SHP77 treated with DMSO at 0.1 percent for 48 hours (cell line): ENCODE measurements at regions not wholly inside any gene's neighbourhood (a gene's known extent, or its start where the extent isn't known, plus 50 kb on each side); places are given as distances from the start of the nearest gene placed in this dataset.

Experiments used
- DNase-seq: peaks from one replicate; lab custom pipeline; 2025; lab: John Stamatoyannopoulos, UW

DNA sequence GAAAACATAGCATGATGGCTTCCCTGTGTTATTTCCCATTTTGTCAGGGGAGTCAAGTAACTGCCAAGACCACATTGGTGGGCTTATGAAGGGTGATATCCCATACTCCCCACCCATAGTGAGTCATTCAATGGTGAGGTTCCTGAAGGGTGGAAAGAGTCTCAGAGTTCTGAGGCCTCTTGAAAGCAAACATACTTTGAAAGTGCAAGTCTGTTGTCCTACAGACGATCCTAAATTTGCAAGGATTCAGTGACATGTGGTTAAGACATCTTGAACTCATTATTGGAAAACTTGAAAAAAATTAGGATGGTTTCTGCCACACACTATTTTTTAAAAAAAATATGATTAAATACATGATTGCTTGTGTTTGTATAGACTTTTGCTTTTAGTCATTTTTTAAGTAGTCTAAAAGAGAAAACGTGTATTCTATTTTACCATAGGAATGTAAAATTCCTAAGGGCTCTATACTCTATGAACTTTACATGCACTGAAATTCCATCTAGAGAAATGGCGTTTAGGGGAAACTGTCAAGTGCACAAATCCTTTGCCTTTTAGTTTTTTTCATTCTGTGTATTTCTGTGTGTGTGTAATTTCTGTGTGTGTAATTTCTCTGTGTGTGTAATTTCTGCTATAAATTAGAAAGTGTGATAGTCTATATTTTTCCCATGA, 225.5 kb upstream of the ADAMTS5 start:
- DNase-seq, result no peak

- DNase-seq, result no peak
These were observed 223.7 kb upstream of the ADAMTS5 start for GRCh38 chr21:27190601-27191000.

DNA sequence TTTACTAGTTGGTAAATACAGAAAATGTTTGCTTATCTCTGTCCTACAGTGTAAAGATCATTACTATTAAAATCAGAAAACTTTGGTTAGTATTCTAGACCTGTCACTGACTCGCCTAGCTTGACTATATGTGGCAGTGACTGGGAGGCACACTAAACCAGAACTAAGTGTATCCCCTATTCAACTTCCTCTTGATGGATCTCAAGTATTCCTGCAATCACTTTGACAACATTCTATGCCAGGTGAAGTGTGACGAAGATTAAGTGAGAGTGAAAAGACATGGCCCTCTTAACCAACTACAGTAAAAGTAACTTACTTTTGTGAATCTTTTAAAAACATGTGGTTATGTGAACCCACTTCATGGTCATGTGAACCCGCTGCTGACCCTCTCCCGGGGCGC, 223.0 kb upstream of the ADAMTS5 start:
- no peak for DNase-seq

- DNase-seq, result no peak
These were observed 206.2 kb upstream of the ADAMTS5 start for GRCh38 chr21:27173053-27173452.

GRCh38 chr21:27171707-27172106, 204.8 kb upstream of the ADAMTS5 start:
- DNase-seq, result no peak

DNA sequence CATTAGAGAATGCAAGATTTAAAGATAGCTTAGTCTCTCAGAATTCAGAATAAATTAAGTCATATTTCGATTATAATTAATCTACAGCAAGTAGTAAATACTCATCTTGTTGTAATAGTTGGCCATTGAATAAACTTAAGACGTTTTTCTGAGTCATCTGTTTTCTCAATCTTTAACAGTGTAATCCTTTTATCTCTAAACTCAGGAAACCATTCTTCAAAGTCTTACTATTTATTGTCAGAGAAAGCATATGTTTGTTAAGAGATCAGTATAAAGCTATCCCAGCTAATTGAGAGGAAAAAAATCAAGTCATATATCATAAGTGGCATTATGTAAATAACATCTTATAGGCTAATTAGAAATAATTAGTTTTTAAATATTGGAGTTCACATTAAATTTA, 201.2 kb upstream of the ADAMTS5 start:
- DNase-seq, result no peak

DNA sequence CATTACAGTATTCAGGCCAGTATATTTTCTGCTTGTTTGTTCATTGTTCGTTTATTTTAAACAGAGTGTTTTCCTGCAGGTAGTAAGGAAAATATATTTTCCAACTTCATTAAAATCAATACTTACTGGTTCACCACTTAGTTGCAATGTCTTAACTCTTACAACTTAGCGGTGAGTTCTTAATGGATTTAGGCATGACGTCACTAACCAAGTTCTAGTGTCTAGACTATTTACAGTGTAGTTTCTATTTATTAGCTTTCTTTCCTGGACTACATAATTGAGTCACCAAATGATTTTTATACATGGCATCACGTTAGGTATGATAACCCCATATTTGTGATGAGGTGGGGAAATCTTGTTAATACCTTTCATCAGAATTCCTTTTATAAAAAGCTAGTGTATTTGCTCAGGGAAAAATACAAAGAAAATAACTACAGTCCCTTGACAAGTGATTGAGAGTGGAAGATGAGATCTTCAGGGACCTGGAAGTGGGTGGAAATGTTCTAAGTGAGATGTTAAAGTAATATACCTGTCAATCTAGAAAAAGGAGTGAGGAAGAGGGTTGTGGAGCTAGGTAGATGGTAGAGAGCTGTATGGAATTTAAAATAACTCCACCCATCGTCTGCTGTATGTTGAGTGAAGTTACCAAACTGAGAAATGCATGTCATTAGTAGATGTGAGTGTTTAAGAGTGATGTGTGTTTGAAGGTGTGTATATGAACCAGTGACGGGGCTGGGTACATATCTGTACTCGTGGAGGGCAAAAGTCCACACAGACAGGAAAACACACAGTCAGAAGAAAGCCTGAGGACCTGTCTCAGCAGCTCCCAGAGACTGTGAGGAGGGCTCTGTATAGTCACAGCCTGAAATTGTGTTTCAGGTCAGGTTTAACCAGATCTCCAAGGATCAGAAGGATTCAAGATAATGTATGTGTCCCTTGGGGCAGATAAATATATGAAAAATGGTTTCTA, 197.6 kb upstream of the ADAMTS5 start:
- no peak for DNase-seq

DNA sequence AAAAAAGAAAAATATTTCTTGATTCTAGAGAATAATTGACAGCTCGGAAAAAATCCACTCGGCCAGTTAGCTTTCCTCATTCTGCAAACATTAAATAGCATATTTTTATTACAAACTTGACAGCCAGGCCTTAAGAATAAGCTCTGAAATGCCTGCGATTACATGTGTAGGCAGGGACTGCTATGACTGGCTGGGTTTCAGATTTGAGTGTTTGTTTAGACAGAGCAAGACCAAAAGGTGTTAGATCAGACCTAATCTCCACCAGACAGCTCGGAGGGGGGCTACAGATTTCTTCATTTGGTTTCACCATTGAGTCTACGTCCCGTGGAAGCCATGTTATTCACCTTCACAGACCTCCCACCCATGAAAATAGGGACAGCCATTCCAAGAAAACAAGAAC, 192.1 kb upstream of the ADAMTS5 start:
- no peak for DNase-seq

- DNase-seq, result no peak
These were observed 190.2 kb upstream of the ADAMTS5 start for GRCh38 chr21:27157097-27157496.

DNA sequence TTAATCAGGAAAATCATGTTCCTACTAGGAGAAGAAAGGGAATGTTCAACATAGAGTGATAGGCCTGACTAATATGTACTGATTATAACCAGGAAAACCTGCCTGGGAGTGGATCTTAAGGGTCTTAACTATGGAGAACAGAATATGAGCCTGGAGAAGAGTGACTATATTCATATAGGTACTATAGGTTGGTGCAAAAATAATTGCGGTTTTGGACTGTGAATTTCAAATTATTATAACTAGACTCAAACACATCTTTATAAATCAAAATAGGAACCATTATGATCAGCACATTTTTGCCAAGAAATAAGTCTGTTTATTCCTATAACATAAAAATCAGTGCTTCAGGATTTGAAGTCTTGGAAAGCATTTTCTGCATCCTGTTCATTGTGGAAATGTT, 189.8 kb upstream of the ADAMTS5 start:
- DNase-seq, result no peak

GRCh38 chr21:27155130-27155500, 188.2 kb upstream of the ADAMTS5 start:
- no peak for DNase-seq

GRCh38 chr21:27154451-27155129, 187.7 kb upstream of the ADAMTS5 start:
- no peak for DNase-seq

DNA sequence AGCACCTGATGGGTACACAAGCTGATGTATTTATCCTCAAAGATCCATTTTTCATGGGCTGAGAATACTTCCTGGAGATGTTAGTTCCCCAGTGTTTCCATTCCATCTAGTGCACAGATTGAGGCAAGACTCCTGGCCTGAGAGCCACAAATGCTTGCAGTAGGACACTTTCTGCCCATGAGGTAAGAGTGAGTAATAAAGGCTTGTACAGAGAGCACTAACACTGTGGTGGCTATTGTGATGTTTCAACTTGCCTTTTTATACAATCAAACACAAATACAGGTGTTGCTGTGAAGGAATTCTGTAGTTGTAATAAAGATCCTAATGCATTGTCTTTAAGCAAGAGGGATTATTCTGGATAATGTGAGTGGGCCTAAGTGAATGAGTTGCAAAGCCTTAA, 186.1 kb upstream of the ADAMTS5 start:
- no peak for DNase-seq

DNA sequence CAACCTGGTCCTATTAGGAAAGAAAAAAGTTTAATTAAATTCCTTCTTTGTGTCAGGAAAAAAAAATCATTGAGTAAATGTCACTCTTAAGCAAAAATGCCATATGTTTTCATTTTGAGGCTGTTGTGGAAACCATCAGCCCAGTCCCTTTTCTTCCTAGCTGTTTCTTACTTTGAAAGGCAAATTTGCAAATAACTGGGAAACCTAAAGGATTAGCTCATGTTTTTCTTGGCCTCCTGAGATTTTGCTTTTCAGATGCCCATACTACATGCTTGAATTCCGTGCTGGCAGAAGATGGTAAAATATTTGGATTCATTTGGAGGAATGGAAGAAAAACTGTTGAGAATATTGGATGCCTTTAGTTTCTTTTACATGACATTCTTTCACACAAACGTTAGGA, 182.1 kb upstream of the ADAMTS5 start:
- no peak for DNase-seq

DNA sequence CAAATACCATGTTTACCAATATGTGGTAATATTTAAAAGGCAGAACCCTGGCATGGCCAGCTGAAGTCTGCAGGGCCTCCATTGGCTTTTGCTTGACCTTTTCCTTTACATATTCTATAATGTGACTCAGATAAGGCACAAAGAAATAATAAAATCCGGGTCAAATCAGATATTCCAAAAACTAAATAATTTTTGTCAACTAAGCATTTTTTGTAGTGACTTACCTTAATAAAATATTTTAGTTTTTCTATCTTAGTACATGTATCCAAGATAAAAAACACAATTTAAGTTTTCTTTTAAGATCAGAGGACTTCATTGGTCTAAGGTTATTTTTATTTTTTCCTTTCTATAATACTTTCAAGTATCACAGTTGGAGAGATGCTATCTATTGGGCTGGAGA, 179.4 kb upstream of the ADAMTS5 start:
- DNase-seq, result no peak

GRCh38 chr21:27145134-27145798, 178.4 kb upstream of the ADAMTS5 start:
- DNase-seq, result no peak

DNA sequence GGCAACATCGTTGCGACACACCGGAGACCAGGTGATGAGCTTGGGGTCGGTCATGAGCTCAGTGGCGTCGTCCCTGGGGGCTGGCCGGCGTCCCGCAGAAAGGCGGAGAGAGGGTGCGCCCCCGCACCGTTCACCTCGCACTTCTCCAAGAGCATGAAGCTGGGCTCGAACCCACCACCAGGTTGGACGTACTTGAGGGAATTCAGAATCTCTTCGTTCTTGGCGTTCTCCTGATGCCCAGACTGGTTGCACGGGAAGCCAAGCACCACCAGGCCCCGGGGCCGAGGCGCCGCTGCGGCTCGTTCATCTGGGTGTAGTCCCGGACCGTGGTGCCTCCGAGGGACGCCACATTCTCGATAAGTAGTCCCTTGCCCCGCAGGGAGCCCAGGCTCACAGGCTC, 176.6 kb upstream of the ADAMTS5 start:
- no peak for DNase-seq

DNA sequence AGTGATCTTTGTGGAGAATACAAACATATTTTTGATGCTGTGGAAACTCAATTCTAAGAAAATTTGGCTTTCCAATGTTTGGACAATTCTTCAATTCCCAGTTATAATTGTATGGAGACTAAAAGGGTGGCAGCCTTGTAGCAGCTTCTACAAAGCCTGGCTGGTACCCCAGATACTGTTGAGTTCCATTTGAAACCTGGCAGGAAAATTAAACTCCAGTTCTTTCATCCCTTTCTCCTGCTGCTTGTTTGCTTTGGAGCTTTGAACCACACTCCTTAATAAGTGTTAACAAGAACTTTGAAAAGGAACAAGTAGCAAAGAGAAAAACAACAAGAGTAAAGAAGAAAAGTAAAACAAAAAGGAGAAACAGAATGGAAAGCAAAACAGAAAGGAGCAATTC, 172.6 kb upstream of the ADAMTS5 start:
- no peak for DNase-seq

DNA sequence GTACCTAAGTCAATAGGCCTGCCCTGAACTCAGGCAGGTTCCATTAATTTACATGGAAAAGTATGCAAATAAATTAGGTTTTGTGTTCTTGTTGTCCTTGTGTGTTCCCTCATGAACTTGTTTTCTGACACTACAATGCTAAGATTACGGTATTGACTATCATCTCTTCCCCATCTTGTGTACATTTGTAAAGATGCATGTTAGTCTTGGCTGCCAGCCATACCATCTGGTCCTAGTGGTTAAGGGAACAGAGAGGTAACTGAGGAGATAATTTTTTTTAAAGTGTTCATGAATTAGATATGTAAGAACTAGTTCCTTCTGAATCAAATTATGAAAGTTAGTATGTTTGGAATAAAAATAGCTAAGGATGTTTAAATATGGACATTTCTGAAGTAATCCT, 167.6 kb upstream of the ADAMTS5 start:
- DNase-seq, result peak; percentile 47

GRCh38 chr21:27132266-27132665, 165.4 kb upstream of the ADAMTS5 start:
- DNase-seq, result no peak

DNA sequence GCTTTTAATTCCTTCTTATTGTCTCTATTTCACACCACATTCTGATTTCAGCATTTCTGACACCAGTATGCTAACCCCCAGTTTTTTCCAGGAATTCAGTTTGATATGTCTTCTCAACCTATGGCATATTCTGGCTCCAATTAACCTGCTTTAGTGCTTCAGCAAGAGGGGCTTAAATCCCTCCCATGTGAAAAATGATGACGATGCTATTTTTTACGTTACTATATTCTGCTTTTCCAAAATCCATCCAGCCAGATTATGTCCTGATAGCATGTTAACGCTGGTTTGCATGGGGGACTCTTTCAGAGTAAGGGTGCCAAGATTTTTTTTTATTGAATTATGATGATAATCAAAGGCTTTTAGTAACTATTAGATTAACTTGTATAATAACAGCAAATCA, 163.3 kb upstream of the ADAMTS5 start:
- no peak for DNase-seq

DNA sequence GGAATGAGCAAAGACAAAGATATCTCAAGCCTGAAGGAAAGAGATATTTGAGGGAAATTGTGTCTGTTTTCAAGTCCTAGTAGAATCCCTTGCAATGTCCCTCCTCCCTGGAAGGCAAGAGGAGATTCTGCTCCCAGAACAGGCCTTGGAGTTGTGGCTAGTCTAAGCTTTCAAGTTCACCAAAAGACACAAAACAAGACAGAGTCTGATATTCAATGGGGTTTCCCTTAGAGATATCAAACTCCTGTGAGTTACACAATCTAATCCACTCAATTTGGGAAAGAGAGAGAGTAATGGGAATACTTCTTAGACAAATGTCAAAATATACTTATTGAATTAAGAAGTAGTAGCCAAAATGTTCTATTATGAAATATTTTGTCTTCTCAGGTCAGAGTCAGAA, 162.8 kb upstream of the ADAMTS5 start:
- DNase-seq, result no peak
